Caki2 (cell line): ENCODE measurements at regions not wholly inside any gene's neighbourhood (a gene's known extent, or its start where the extent isn't known, plus 50 kb on each side); places are given as distances from the start of the nearest gene placed in this dataset.
"Not testable (repeated sequence)": the region's sequence is repeated elsewhere in the genome, so short reads cannot be mapped to it uniquely, and the experiment has no call there.

Source experiments
- DNase-seq: peaks from one replicate; pipeline ENCODE4 v3.0.0-alpha.2; 2015; ENCODE audit warnings: low read depth
- in situ Hi-C: cut with HindIII; loops from 2 replicates; pipeline ENCODE4 v1.10.0; 2016; ENCODE audit warnings: low sequenced_read_pairs, low pct_unique_long_range_greater_than_20kb, mixed read lengths

- DNase-seq, result no peak
- in situ Hi-C loops, result no loop called here
Observed at GRCh38 chr14:43853541-43853940, 653.5 kb downstream of the FSCB start.

- in situ Hi-C loops, result no loop called here
- DNase-seq, result peak; percentile 29
Observed at GRCh38 chr14:43803076-43803689, 703.9 kb downstream of the FSCB start.

- no peak for DNase-seq
- in situ Hi-C loops, result no loop called here
Observed at GRCh38 chr14:43795600-43796228, 711.4 kb downstream of the FSCB start.

- no peak for DNase-seq
- in situ Hi-C loops, result no loop called here
Observed at GRCh38 chr14:43793579-43793978, 713.5 kb downstream of the FSCB start.

- in situ Hi-C loops, result no loop called here
- DNase-seq, result no peak
Observed at GRCh38 chr14:43792980-43793379, 714.1 kb downstream of the FSCB start.

GRCh38 chr14:43790681-43791080 lies 716.4 kb downstream of the FSCB start:
- in situ Hi-C loops, result no loop called here
- no peak for DNase-seq

GRCh38 chr14:43789458-43789857 lies 717.6 kb downstream of the FSCB start:
- in situ Hi-C loops, result no loop called here
- DNase-seq, result no peak

- in situ Hi-C loops, result no loop called here
Observed at GRCh38 chr14:43786066-43786762, 720.9 kb downstream of the FSCB start.

GRCh38 chr14:43784432-43784831 lies 722.7 kb downstream of the FSCB start:
- in situ Hi-C loops, DNase-seq: not testable (repeated sequence)

More at GRCh38 chr14:43786066-43786762, 720.9 kb downstream of the FSCB start:
- no peak for DNase-seq

GRCh38 chr14:43778937-43779639 lies 728.0 kb downstream of the FSCB start:
- in situ Hi-C loops, result no loop called here
- no peak for DNase-seq

- DNase-seq, result no peak
- in situ Hi-C loops, result no loop called here
Observed at GRCh38 chr14:43778570-43778936, 728.5 kb downstream of the FSCB start.

- in situ Hi-C loops, result no loop called here
- DNase-seq, result no peak
Observed at GRCh38 chr14:43765474-43765873, 741.6 kb downstream of the FSCB start.

- DNase-seq, result no peak
- in situ Hi-C loops, result no loop called here
Observed at GRCh38 chr14:43764433-43764832, 742.6 kb downstream of the FSCB start.

- in situ Hi-C loops, result no loop called here
- no peak for DNase-seq
Observed at GRCh38 chr14:43755707-43756106, 751.4 kb downstream of the FSCB start.

GRCh38 chr14:43754838-43755237 lies 752.2 kb downstream of the FSCB start:
- in situ Hi-C loops, result no loop called here
- no peak for DNase-seq

GRCh38 chr14:43745746-43746145 lies 761.3 kb downstream of the FSCB start:
- in situ Hi-C loops, result no loop called here
- no peak for DNase-seq

- in situ Hi-C loops, result no loop called here
- no peak for DNase-seq
Observed at GRCh38 chr14:43735932-43736331, 771.2 kb downstream of the FSCB start.

- in situ Hi-C loops, result no loop called here
- DNase-seq, result no peak
Observed at GRCh38 chr14:43729143-43729542, 777.9 kb downstream of the FSCB start.

- DNase-seq, result peak; percentile 20
- in situ Hi-C loops, result no loop called here
Observed at GRCh38 chr14:43706900-43707299, 800.2 kb downstream of the FSCB start.
